ENCODE measurements at regions not wholly inside any gene's neighbourhood (a gene's known extent, or its start where the extent isn't known, plus 50 kb on each side); places are given as distances from the start of the nearest gene placed in this dataset.
"Not testable (repeated sequence)": the region's sequence is repeated elsewhere in the genome, so short reads cannot be mapped to it uniquely, and the experiment has no call there.

DNA sequence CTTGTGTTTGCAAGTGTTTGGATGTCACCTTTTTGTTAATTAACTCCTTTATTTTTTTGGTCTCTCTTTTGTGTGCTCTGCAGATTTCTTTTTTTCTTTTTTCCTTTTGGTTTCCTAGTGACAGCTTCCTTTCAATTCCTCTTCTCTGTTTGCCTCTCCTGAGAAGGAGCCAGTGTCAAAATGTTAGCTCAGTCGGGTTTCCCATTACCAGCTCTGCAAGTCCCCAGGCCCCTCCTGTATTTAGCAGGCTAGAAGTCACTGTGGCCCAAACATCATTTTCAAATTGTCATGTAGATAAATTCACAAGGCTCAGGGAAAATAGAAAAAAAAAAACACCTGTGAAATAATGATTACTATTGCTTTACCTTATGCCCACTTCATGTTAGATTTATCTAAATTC lies 1621.6 kb downstream of the CDH8 start:
- DNase-seq (ENCODE audit: low read depth in 2 of 3, low spot score in 1 of 3), result no peak

DNA sequence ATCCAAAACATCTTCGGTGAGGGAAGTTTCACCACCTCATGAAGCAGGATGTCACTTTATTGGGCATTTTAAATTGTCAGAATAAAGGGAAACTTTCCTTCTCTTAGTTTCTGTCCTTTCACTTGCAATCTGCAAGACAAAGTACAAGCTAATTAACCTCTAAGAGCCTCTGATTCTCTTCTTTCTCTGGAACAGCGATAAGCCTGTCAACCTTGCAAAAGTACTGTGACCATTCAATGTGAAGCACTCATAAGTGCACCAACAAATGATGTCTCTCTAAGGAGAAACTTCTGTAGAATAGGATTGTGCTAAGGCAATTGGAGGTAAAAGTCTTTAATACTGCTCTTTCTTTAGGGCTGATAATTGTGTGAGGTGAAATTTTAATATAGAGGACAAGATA lies 1622.3 kb downstream of the CDH8 start:
- no peak for DNase-seq (ENCODE audit: low read depth in 2 of 3, low spot score in 1 of 3)

DNA sequence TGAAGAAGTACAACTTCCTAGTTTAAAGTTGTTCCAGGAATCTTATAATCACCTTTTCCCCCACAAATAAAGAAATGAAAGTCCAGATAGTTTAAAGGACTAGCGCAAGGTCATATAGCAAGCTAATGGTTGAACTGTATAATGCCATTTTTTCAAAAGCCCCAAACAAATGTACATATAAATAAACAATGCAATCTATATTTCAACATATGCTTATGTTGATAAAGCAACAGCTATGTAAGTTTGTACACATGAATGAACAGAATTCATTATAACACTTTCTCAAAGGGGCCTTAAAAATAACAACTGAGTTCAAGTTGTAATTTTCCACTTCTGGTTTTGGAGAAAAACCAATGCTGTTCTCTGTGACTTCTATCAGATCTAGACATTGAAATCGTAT lies 1628.6 kb downstream of the CDH8 start:
- DNase-seq (ENCODE audit: low read depth in 2 of 3, low spot score in 1 of 3), result no peak

DNA sequence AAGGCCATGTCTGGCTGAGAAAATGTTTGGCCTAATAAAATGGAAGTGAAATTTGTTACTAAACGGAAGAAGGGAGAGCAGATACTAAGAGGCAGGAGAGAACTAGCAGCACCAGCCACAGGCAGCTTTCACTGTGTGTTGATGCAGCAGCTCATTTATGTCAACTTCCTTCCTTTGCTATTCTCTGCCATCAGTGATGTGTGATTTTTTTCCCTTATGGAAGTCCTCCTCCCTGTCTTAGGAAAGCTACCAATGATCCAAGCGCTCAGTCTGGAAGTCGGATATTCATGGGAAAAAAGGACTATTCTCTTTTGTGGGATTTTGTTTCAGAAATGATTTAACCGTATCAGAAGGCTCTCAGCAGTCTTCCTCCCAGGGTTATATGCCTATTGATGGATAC lies 1629.2 kb downstream of the CDH8 start:
- no peak for DNase-seq (ENCODE audit: low read depth in 2 of 3, low spot score in 1 of 3)

GRCh38 chr16:60405286-60405685 lies 1631.0 kb downstream of the CDH8 start:
- DNase-seq (ENCODE audit: low read depth in 2 of 3, low spot score in 1 of 3), result no peak

- no peak for DNase-seq (ENCODE audit: low read depth in 2 of 3, low spot score in 1 of 3)
Measured at GRCh38 chr16:60404401-60404800, 1631.8 kb downstream of the CDH8 start.

- not testable (repeated sequence) for DNase-seq (ENCODE audit: low read depth in 2 of 3, low spot score in 1 of 3)
Measured at GRCh38 chr16:60402941-60403340, 1633.3 kb downstream of the CDH8 start.

DNA sequence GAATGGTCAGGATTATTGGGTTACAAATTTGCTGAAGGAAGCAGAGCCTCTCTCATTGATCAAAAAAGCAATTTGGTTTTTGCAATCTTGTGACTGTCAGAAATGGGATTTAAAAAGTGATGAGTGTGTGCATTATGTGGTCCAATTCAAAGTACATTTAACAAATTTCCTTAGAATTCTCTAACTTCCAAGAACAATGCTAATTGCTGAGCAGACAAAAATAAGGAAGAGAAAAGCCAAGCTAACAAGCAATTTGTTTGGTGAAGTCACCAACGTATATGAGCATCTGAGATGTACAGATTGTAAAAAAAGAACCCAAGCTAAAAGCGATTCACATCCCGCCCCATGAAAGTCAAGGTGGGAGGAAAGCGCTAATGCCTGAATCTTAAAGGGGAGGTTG lies 1643.9 kb downstream of the CDH8 start:
- no peak for DNase-seq (ENCODE audit: low read depth in 2 of 3, low spot score in 1 of 3)

DNA sequence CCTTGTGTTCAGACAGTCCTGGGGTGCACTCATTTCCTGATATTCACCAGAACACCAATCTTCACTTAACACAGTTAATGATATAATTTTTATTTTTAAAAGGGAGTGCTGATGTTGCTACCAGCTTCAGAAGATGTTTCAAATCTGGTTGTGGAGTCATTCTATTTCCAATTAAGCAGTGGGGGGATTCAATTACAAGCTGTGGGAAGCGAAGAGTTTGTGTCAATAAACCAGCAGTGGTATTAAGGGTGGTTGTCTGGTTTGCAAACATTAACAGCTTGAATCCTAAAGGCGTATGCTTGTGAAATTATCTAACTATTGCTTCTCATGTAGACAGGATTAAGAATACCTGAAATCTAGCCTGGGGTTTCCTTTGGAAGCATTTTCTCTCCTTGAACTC lies 1637.5 kb upstream of the GOT2 start:
- no peak for DNase-seq (ENCODE audit: low read depth in 2 of 3, low spot score in 1 of 3)

- DNase-seq (ENCODE audit: low read depth in 2 of 3, low spot score in 1 of 3), result no peak
Measured at GRCh38 chr16:60367739-60368138, 1633.6 kb upstream of the GOT2 start.

- DNase-seq (ENCODE audit: low read depth in 2 of 3, low spot score in 1 of 3), result no peak
Measured at GRCh38 chr16:60363566-60363965, 1629.5 kb upstream of the GOT2 start.

GRCh38 chr16:60359866-60360265 lies 1625.8 kb upstream of the GOT2 start:
- DNase-seq (ENCODE audit: low read depth in 2 of 3, low spot score in 1 of 3), result not testable (repeated sequence)

DNA sequence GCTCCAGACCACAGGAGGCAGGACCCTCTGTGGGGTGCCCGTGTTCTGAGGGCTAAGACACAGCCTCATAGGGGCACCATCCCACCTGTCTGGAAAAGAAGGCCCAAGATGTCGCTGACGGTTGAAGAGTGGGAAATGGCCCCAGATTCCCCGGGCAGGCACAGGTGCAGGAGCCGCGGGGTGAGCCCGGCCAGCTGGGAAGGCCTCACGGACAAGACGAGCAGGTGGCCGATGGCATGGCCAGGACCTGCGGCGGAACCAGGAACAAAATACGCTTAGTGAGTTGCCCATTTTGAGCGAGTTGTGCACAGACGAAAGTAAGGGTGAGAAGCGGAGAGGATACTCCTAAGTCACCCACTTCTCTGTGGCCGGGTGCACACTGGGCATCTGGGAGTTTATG lies 1625.3 kb upstream of the GOT2 start:
- DNase-seq (ENCODE audit: low read depth in 2 of 3, low spot score in 1 of 3), result not testable (repeated sequence)

- not testable (repeated sequence) for DNase-seq (ENCODE audit: low read depth in 2 of 3, low spot score in 1 of 3)
Measured at GRCh38 chr16:60357876-60358522, 1623.9 kb upstream of the GOT2 start.

- no peak for DNase-seq (ENCODE audit: low read depth in 2 of 3, low spot score in 1 of 3)
Measured at GRCh38 chr16:60346256-60346655, 1612.1 kb upstream of the GOT2 start.

- DNase-seq (ENCODE audit: low read depth in 2 of 3, low spot score in 1 of 3), result no peak
Measured at GRCh38 chr16:60337671-60338070, 1603.6 kb upstream of the GOT2 start.

DNA sequence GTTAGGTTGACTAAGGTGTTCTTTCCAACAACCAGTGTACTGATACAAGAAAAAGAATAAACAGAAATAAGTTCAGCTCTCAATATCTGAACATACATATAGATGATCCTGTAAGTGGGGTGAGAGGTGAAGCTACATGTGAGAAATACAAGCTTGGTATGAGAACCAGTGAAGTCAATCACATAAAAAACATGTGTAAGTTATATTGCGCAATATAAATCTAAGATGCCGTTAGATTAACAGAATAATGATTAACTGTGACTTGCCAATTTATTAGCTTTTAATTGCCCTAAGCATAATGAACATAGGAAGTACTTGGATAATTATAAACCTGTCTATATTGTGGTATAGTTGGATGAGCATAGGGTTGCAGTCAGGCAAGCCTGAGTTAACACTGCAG lies 1597.1 kb upstream of the GOT2 start:
- no peak for DNase-seq (ENCODE audit: low read depth in 2 of 3, low spot score in 1 of 3)

- no peak for DNase-seq (ENCODE audit: low read depth in 2 of 3, low spot score in 1 of 3)
Measured at GRCh38 chr16:60329108-60329507, 1595.0 kb upstream of the GOT2 start.

DNA sequence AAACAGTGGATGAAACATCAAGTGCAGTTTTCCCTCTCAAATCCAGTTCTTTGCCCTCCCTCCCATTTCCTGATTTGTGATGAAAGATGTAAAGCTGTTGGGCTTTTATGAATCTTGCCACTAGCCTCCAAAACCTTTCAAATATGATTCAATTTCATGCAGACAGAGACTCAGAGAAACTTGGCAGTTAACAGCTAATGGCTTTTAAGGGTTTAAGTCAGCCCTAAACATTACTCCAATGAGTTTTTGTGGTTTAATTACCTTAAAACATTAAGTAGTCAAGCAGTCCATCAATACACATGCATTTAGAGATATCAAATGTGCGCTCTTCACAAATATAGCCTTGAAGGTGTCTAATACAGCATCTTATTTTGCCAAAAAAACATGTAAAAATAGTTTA lies 1594.0 kb upstream of the GOT2 start:
- no peak for DNase-seq (ENCODE audit: low read depth in 2 of 3, low spot score in 1 of 3)

DNA sequence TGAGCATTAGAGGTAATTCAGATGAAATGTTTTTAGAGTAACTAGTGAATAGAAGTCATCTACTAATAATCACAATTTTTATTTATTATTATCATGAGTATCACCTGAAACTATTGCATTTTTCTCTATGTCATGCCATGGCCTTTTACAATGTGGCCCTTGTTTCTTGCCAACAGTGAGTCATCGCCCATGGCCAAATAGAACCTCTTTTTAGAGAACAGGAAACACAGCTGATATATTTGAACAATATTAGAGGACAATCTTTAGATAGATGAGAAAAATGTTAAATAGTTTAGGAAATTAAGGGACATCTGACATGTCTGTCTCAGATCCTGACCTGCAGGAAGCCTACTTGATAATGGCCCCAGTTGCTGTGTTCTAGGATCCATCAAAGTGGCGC lies 1584.4 kb upstream of the GOT2 start:
- DNase-seq (ENCODE audit: low read depth in 2 of 3, low spot score in 1 of 3), result no peak

DNA sequence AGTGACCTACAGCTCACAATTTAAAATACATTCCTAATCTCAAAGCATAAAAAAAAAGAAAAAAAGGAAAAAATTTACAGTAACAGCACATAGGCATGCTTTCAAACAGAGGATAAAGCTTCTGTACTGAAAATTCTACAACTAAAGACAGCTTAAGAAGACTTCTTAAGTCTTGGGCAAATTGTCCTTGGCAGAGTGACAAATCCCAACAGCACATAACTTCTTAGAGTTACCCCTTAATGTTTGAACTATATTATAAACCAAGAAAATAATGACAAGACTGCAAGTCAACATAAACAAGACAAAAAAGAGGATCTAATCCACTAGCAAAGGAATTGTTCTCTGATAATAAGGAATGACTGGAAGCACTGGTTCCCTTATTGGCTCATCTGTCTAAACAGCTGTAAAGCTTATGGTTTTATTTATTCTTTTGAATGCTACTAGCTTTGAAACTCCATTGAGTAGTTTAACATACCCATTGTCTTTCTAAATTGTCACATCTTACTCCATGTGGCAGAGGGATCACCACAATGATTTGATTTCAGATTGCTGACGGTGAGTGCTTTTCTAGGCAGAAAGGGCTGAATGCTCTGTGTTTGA lies 1576.8 kb upstream of the GOT2 start:
- DNase-seq (ENCODE audit: low read depth in 2 of 3, low spot score in 1 of 3), result no peak

DNA sequence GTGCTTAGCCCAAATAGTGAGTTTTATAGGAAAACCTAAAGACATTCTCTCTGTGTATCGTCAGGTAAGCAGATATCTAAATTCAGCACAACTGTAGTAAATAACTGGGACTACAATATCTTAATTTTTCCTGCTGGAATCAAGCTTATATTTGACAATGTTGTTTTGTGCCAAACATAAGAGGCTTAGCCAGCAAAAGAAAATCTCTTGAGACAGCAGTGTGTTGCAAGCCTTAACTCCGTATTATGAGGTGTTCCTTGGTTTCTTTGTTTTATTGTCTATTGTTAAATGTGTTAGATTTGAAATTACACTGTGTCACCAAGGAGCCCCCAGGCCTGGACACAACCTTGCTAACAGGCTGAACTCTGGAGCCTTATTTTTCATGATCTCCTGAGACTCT lies 1570.6 kb upstream of the GOT2 start:
- DNase-seq (ENCODE audit: low read depth in 2 of 3, low spot score in 1 of 3), result no peak

DNA sequence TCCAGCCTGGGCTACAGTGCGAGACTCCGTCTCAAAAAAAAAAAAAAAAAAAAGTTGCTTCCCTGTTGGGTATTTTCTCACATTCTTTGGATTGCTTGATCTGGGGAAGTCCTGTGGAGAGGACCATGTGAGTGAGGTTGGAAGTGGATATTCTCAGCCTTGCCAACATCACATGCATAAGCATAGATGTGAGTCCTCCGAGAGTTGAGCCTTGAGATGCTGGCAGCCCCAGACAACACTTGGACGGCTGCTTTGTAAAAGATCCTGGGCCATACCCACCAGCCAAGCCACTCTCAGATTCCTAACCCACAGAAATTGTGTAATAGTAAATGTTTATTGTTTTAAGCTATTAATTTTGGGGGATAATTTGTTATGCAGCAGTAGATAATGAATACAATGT lies 1570.0 kb upstream of the GOT2 start:
- DNase-seq (ENCODE audit: low read depth in 2 of 3, low spot score in 1 of 3), result no peak
